ENCODE measurements at regions not wholly inside any gene's neighbourhood (a gene's known extent, or its start where the extent isn't known, plus 50 kb on each side); places are given as distances from the start of the nearest gene placed in this dataset.

DNA sequence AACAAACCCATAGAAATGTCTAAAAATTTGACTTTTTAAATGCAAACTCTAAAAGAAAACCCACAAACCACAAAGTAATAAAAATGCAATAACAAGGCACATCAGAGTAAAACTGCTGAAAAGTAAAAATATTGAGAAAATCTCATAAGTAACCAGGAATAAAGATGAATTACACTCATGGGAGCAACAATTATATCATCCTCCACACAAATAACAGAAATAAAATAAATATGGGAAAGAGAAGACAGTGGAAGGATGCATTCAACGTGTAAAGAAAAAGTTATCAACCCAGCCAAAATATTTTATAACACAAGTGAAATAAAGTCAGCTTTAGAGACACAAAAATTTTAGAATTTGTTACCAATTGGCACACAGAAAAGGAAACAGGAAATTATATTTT is 1420.2 kb downstream of the PCDH18 start:
- POLR2A ChIA-PET, result no interaction called here
- no peak overlapping the region for H3K4me3 ChIP-seq (ENCODE audit: low read depth in 2 of 2, low read length in 2 of 2)
- no peaks in the 10 kb centered on the region for H3K36me3 ChIP-seq (ENCODE audit: control insufficient read depth, insufficient read depth, low read length)
- H3K27me3 ChIP-seq (ENCODE audit: control insufficient read depth, insufficient read depth, low read length), result no peaks in the 10 kb centered on the region
- H3K9me3 ChIP-seq (ENCODE audit: control insufficient read depth, insufficient read depth, low read depth, low read length), result no peaks in the 10 kb centered on the region
- no peak for TF ChIP-seq TCF7L2 (IDR thresholded peaks at IDR 0.05; ENCODE audit: low read depth, low read length)
- TF ChIP-seq POLR2AphosphoS5 (IDR thresholded peaks at IDR 0.05; ENCODE audit: low read depth, low read length), result no peak
- TF ChIP-seq, protein P1, sequence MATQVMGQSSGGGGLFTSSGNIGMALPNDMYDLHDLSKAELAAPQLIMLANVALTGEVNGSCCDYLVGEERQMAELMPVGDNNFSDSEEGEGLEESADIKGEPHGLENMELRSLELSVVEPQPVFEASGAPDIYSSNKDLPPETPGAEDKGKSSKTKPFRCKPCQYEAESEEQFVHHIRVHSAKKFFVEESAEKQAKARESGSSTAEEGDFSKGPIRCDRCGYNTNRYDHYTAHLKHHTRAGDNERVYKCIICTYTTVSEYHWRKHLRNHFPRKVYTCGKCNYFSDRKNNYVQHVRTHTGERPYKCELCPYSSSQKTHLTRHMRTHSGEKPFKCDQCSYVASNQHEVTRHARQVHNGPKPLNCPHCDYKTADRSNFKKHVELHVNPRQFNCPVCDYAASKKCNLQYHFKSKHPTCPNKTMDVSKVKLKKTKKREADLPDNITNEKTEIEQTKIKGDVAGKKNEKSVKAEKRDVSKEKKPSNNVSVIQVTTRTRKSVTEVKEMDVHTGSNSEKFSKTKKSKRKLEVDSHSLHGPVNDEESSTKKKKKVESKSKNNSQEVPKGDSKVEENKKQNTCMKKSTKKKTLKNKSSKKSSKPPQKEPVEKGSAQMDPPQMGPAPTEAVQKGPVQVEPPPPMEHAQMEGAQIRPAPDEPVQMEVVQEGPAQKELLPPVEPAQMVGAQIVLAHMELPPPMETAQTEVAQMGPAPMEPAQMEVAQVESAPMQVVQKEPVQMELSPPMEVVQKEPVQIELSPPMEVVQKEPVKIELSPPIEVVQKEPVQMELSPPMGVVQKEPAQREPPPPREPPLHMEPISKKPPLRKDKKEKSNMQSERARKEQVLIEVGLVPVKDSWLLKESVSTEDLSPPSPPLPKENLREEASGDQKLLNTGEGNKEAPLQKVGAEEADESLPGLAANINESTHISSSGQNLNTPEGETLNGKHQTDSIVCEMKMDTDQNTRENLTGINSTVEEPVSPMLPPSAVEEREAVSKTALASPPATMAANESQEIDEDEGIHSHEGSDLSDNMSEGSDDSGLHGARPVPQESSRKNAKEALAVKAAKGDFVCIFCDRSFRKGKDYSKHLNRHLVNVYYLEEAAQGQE (IDR thresholded peaks at IDR 0.05; ENCODE audit: insufficient read depth in 1 of 2, low read depth in 2 of 2, low read length in 1 of 2), result no peak
- no peak for TF ChIP-seq SIN3A (IDR thresholded peaks at IDR 0.05; ENCODE audit: borderline replicate concordance, insufficient read depth, low read depth, low read length)
- TF ChIP-seq, protein P2, sequence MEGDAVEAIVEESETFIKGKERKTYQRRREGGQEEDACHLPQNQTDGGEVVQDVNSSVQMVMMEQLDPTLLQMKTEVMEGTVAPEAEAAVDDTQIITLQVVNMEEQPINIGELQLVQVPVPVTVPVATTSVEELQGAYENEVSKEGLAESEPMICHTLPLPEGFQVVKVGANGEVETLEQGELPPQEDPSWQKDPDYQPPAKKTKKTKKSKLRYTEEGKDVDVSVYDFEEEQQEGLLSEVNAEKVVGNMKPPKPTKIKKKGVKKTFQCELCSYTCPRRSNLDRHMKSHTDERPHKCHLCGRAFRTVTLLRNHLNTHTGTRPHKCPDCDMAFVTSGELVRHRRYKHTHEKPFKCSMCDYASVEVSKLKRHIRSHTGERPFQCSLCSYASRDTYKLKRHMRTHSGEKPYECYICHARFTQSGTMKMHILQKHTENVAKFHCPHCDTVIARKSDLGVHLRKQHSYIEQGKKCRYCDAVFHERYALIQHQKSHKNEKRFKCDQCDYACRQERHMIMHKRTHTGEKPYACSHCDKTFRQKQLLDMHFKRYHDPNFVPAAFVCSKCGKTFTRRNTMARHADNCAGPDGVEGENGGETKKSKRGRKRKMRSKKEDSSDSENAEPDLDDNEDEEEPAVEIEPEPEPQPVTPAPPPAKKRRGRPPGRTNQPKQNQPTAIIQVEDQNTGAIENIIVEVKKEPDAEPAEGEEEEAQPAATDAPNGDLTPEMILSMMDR (IDR thresholded peaks at IDR 0.05), result no peak
- no peak overlapping the region for H3K27ac ChIP-seq (ENCODE audit: low read length)
- intact Hi-C loops (cut with micrococcal nuclease; ENCODE audit: unreplicated experiment) (no loop called here), in situ Hi-C loops (cut with HindIII; ENCODE audit: low pct_unique_long_range_greater_than_20kb, low sequenced_read_pairs) (no loop called here)
- DNase-seq (ENCODE audit: low read depth, low spot score) (no peak), ATAC-seq (no peak)
- CTCF ChIA-PET, result no interaction called here
- no peaks in the 10 kb centered on the region for H3K4me1 ChIP-seq (ENCODE audit: control insufficient read depth, insufficient read depth, low read length)
- no TSS peak for BruUV-seq (replicated peaks)

DNA sequence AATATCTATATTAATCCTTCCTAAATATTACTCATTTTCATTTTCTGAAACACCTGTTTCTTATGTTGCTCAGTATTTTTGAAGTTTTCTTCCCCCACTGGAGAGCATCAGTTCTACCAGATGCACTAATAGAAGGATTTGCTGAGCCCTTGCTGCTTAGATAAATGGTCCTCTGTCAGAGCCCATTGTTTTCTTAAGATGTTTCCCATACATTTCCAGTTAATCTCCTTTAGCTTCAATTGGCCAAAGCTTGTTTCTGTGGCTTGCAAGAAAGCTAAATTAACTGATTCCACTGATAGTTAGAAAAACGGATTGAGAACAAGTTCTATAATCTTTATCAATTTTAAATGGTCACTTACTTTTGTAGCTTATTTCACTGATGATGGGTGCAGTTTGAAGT is 1425.5 kb downstream of the PCDH18 start:
- H3K27me3 ChIP-seq (ENCODE audit: control insufficient read depth, insufficient read depth, low read length), result no peaks in the 10 kb centered on the region
- intact Hi-C loops (cut with micrococcal nuclease; ENCODE audit: unreplicated experiment), result no loop called here
- no peak for TF ChIP-seq POLR2AphosphoS5 (IDR thresholded peaks at IDR 0.05; ENCODE audit: low read depth, low read length)
- TF ChIP-seq, protein P2 (IDR thresholded peaks at IDR 0.05), result no peak
- TF ChIP-seq TCF7L2 (IDR thresholded peaks at IDR 0.05; ENCODE audit: low read depth, low read length), result no peak
- no peak for TF ChIP-seq SIN3A (IDR thresholded peaks at IDR 0.05; ENCODE audit: borderline replicate concordance, insufficient read depth, low read depth, low read length)
- TF ChIP-seq, protein P1 (IDR thresholded peaks at IDR 0.05; ENCODE audit: insufficient read depth in 1 of 2, low read depth in 2 of 2, low read length in 1 of 2), result no peak
- no peak for ATAC-seq
- H3K36me3 ChIP-seq (ENCODE audit: control insufficient read depth, insufficient read depth, low read length), result no peaks in the 10 kb centered on the region
- in situ Hi-C loops (cut with HindIII; ENCODE audit: low pct_unique_long_range_greater_than_20kb, low sequenced_read_pairs), result no loop called here
- ChIA-PET CTCF (no interaction called here), POLR2A (no interaction called here)
- no TSS peak for BruUV-seq (replicated peaks)
- no peak overlapping the region for H3K27ac ChIP-seq (ENCODE audit: low read length)
- no peak for DNase-seq (ENCODE audit: low read depth, low spot score)
- H3K4me1 ChIP-seq (ENCODE audit: control insufficient read depth, insufficient read depth, low read length), result no peaks in the 10 kb centered on the region
- H3K4me3 ChIP-seq (ENCODE audit: low read depth in 2 of 2, low read length in 2 of 2), result no peak overlapping the region
- no peaks in the 10 kb centered on the region for H3K9me3 ChIP-seq (ENCODE audit: control insufficient read depth, insufficient read depth, low read depth, low read length)

Data from Panc1 (cell line).